KMS-11 (cell line): ENCODE measurements at regions not wholly inside any gene's neighbourhood (a gene's known extent, or its start where the extent isn't known, plus 50 kb on each side); places are given as distances from the start of the nearest gene placed in this dataset.

Experiments used
- H2AFZ ChIP-seq: fragments of 200-600 bp; sonication (generic); 2 replicates; pipeline ENCODE4 v1.6.1; 2016; ENCODE audit warnings: antibody characterized with exemption, mixed run types, low read depth
- H3K27ac ChIP-seq: fragments of 200-600 bp; sonication (generic); 2 replicates; pipeline ENCODE4 v1.6.1; 2016; ENCODE audit warnings: mild to moderate bottlenecking, mixed run types
- H3K27me3 ChIP-seq: fragments of 200-600 bp; sonication (generic); 2 replicates; pipeline ENCODE4 v1.6.1; 2017; ENCODE audit warnings: mild to moderate bottlenecking, low read depth, mixed run types, moderate library complexity; ENCODE audit not compliant: insufficient read depth
- H3K36me3 ChIP-seq: fragments of 200-600 bp; sonication (generic); 2 replicates; pipeline ENCODE4 v1.6.1; 2017; ENCODE audit warnings: mild to moderate bottlenecking, mixed run types; ENCODE audit not compliant: insufficient read depth
- H3K4me1 ChIP-seq: fragments of 200-600 bp; sonication (generic); 2 replicates; pipeline ENCODE4 v1.6.1; 2016; ENCODE audit warnings: mild to moderate bottlenecking, low read depth, mixed run types; ENCODE audit not compliant: poor library complexity, severe bottlenecking
- H3K4me2 ChIP-seq: fragments of 200-600 bp; sonication (generic); 2 replicates; pipeline ENCODE4 v1.7.0; 2016; ENCODE audit warnings: mild to moderate bottlenecking, mixed run types
- H3K4me3 ChIP-seq: fragments of 200-600 bp; sonication (generic); IDR thresholded peaks from 2 replicates; pipeline ENCODE4 v1.6.1; 2017; ENCODE audit warnings: low read depth, low read length, mixed read lengths; ENCODE audit not compliant: insufficient read depth
- H3K79me2 ChIP-seq: fragments of 200-600 bp; sonication (generic); 2 replicates; pipeline ENCODE4 v1.6.1; 2016; ENCODE audit warnings: low read depth, mixed run types; ENCODE audit not compliant: insufficient read depth
- H3K9ac ChIP-seq: fragments of 200-600 bp; sonication (generic); 2 replicates; pipeline ENCODE4 v1.6.1; 2016; ENCODE audit warnings: mild to moderate bottlenecking, mixed run types
- H4K20me1 ChIP-seq: fragments of 200-600 bp; sonication (generic); 2 replicates; pipeline ENCODE4 v1.6.1; 2016; ENCODE audit warnings: mild to moderate bottlenecking, mixed run types; ENCODE audit not compliant: insufficient read depth
- CTCF ChIP-seq: fragments of 200-600 bp; sonication (generic); conservative IDR thresholded peaks from 2 replicates; pipeline ENCODE4 v1.6.1; 2017; ENCODE audit warnings: low read depth, mild to moderate bottlenecking, antibody characterized with exemption, low read length, moderate library complexity, mixed read lengths

- Histone ChIP-seq H3K79me2 (no peaks in the 10 kb centered on the region), H3K27ac (no peak overlapping the region), H3K36me3 (no peaks in the 10 kb centered on the region), H2AFZ (no peak overlapping the region), H3K27me3 (no peaks in the 10 kb centered on the region), H3K9ac (no peak overlapping the region), H3K4me1 (peaks cover 11% of the 10 kb centered on the region), H3K4me3 (no peak overlapping the region), H4K20me1 (no peaks in the 10 kb centered on the region), H3K4me2 (no peak overlapping the region)
- TF ChIP-seq CTCF: no peak
Observed at GRCh38 chr6:113121571-113121970, 735.6 kb upstream of the MARCKS start.

GRCh38 chr6:113122060-113122459, 735.1 kb upstream of the MARCKS start:
- Histone ChIP-seq H3K4me2 (no peak overlapping the region), H3K4me1 (peaks cover 11% of the 10 kb centered on the region), H3K9ac (no peak overlapping the region), H3K79me2 (no peaks in the 10 kb centered on the region), H3K36me3 (no peaks in the 10 kb centered on the region), H3K27ac (no peak overlapping the region), H3K4me3 (no peak overlapping the region), H2AFZ (no peak overlapping the region), H3K27me3 (no peaks in the 10 kb centered on the region), H4K20me1 (no peaks in the 10 kb centered on the region)
- TF ChIP-seq CTCF: no peak

- Histone ChIP-seq H3K36me3 (no peaks in the 10 kb centered on the region), H3K27me3 (no peaks in the 10 kb centered on the region), H3K9ac (no peak overlapping the region), H3K4me1 (peaks cover 7% of the 10 kb centered on the region), H3K79me2 (no peaks in the 10 kb centered on the region), H3K27ac (no peak overlapping the region), H3K4me3 (no peak overlapping the region), H3K4me2 (no peak overlapping the region), H2AFZ (no peak overlapping the region), H4K20me1 (no peaks in the 10 kb centered on the region)
- no peak for TF ChIP-seq CTCF
Observed at GRCh38 chr6:113125626-113126025, 731.5 kb upstream of the MARCKS start.

GRCh38 chr6:113127786-113128419, 729.2 kb upstream of the MARCKS start:
- H2AFZ ChIP-seq: no peak overlapping the region
- no peaks in the 10 kb centered on the region for H3K4me1 ChIP-seq
- H3K4me3 ChIP-seq: no peak overlapping the region

More at GRCh38 chr6:113127786-113128419, 729.2 kb upstream of the MARCKS start:
- H3K27me3 ChIP-seq: no peaks in the 10 kb centered on the region
- H3K36me3 ChIP-seq: no peaks in the 10 kb centered on the region
- no peak overlapping the region for H3K9ac ChIP-seq
- H3K27ac ChIP-seq: no peak overlapping the region
- TF ChIP-seq CTCF: no peak
- no peaks in the 10 kb centered on the region for H4K20me1 ChIP-seq
- H3K4me2 ChIP-seq: no peak overlapping the region
- H3K79me2 ChIP-seq: no peaks in the 10 kb centered on the region
